ENCODE measurements at regions not wholly inside any gene's neighbourhood (a gene's known extent, or its start where the extent isn't known, plus 50 kb on each side); places are given as distances from the start of the nearest gene placed in this dataset.
"Not testable (repeated sequence)": the region's sequence is repeated elsewhere in the genome, so short reads cannot be mapped to it uniquely, and the experiment has no call there.

DNA sequence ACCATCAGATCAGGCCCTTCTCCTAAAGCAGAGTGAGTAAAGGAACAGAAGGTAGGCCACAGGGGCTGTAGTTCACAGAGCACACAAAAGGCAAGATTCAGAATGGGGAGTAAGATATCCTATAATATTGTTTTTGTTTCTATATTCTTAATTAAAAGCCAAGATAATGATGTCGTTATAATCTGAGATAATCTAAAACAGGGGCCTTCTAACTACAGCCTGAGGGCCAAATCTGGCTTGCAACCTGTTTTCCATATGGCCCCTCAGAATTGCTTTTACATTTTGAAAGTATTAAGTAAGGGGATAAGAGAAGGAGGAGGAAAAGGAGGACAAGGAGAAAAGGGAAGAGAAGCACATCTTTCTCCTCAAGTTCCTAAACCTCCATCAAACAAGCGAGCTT, 435.8 kb downstream of the CSNK1G3 start:
- no peak for TF ChIP-seq CTCF (IDR thresholded peaks at IDR 0.05)
- ATAC-seq (ENCODE audit: low FRiP score) (no peak), DNase-seq (ENCODE audit: low spot score) (no peak)

- ATAC-seq (ENCODE audit: low FRiP score): no peak
- DNase-seq (ENCODE audit: low spot score): no peak
- TF ChIP-seq CTCF (IDR thresholded peaks at IDR 0.05): no peak
These were observed 433.6 kb downstream of the CSNK1G3 start for GRCh38 chr5:123945548-123945947.

DNA sequence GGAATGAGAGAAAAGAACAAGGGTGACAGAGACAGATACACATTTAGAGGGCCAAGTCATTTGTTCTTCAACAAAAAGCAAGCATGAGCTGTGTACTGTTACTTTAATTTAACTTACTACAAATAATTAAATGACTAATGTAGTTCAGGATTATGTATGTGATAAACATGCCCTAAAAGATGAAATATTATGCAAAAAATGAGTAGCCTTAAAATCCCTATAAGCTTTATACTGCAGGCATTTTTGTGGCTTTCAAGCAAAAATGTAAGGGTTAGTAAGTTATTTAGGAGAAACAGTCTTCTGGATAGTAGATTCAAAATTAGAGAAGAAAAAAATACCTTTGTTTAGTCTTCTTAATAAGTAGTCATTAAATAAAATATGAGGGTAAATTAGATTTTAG, 431.2 kb downstream of the CSNK1G3 start:
- DNase-seq (ENCODE audit: low spot score): no peak
- no peak for TF ChIP-seq CTCF (IDR thresholded peaks at IDR 0.05)
- no peak for ATAC-seq (ENCODE audit: low FRiP score)

GRCh38 chr5:123940416-123940815, 428.4 kb downstream of the CSNK1G3 start:
- no peak for TF ChIP-seq CTCF (IDR thresholded peaks at IDR 0.05)
- ATAC-seq (ENCODE audit: low FRiP score) (no peak), DNase-seq (ENCODE audit: low spot score) (no peak)

GRCh38 chr5:123937230-123937629, 425.3 kb downstream of the CSNK1G3 start:
- DNase-seq (ENCODE audit: low spot score) (no peak), ATAC-seq (ENCODE audit: low FRiP score) (no peak)
- TF ChIP-seq CTCF (IDR thresholded peaks at IDR 0.05): no peak

DNA sequence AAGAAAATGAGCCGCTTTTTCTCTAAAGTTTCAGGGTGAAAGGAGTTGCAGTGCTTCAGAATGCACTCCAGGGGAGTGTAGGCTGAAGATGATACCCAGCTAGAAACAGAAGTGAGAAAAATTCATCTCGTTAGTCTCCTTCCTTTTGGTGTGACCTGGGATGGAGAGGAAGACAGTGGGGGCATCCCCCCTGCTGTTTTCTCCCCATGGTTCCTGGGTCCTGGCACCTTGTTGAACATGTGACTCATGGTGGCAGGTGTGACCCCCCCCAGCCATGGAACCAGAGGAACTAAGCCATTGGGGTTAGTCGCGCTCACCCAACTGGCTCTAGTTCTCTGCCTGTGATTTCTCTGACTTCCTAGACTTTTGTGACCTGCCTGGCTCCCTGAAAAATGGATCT, 424.6 kb downstream of the CSNK1G3 start:
- no peak for TF ChIP-seq CTCF (IDR thresholded peaks at IDR 0.05)
- no peak for ATAC-seq (ENCODE audit: low FRiP score)
- no peak for DNase-seq (ENCODE audit: low spot score)

DNA sequence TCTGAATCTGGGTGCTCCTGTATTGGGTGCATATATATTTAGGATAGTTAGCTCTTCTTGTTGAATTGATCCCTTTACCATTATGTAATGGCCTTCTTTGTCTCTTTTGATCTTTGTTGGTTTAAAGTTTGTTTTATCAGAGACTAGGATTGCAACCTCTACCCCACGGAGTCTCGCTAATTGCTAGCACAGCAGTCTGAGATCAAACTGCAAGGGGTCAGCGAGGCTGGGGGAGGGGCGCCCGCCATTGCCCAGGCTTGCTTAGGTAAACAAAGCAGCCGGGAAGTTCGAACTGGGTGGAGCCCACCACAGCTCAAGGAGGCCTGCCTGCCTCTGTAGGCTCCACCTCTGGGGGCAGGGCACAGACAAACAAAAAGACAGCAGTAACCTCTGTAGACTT, 421.8 kb downstream of the CSNK1G3 start:
- DNase-seq (ENCODE audit: low spot score); ATAC-seq (ENCODE audit: low FRiP score): not testable (repeated sequence)

DNA sequence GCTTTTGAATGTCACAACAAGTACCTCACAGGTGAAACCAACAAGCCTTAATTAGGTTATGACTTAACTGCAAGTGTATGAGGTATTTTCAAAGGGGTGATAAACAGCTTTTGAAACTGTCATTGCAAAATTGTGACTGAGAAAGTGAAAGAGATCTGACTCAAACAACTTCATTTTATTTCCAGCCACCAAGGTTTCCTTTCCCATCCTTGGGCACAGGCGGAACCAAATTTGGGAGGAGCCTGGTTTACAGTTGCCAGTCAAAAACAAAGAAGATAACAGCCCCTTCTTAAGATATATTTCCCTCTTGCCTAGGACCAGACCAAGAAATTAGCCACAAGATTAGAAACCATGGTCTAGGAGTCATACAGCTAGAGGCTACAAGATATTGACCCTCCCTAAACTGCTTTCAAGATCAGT, 417.1 kb downstream of the CSNK1G3 start:
- no peak for TF ChIP-seq CTCF (IDR thresholded peaks at IDR 0.05)
- ATAC-seq (ENCODE audit: low FRiP score): no peak

More for the DNA sequence above, 417.1 kb downstream of the CSNK1G3 start:
- DNase-seq (ENCODE audit: low spot score): no peak

Measured in omental fat pad (tissue), 3 donors.